ENCODE measurements at regions not wholly inside any gene's neighbourhood (a gene's known extent, or its start where the extent isn't known, plus 50 kb on each side); places are given as distances from the start of the nearest gene placed in this dataset.
A peak's percentile ranks its signal among the peaks of the same experiment; 100 is the strongest.

GRCh38 chr13:112175162-112176075 is 108.5 kb downstream of the SOX1 start:
- DNase-seq, result no peak

- DNase-seq, result peak; percentile 37
Observed at GRCh38 chr13:112176141-112177119, 109.5 kb downstream of the SOX1 start.

GRCh38 chr13:112177450-112178288 is 110.7 kb downstream of the SOX1 start:
- no peak for DNase-seq

- DNase-seq, result no peak
Observed at GRCh38 chr13:112178769-112179168, 111.8 kb downstream of the SOX1 start.

GRCh38 chr13:112179421-112179820 is 112.5 kb downstream of the SOX1 start:
- DNase-seq, result no peak

GRCh38 chr13:112179995-112180394 is 113.0 kb downstream of the SOX1 start:
- no peak for DNase-seq

- peak; percentile 57 for DNase-seq
Observed at GRCh38 chr13:112181336-112182067, 114.6 kb downstream of the SOX1 start.

GRCh38 chr13:112182251-112182650 is 115.3 kb downstream of the SOX1 start:
- DNase-seq, result no peak

GRCh38 chr13:112182846-112183531 is 116.0 kb downstream of the SOX1 start:
- DNase-seq, result no peak

GRCh38 chr13:112183532-112184090 is 116.7 kb downstream of the SOX1 start:
- DNase-seq, result no peak

GRCh38 chr13:112184261-112184660 is 117.3 kb downstream of the SOX1 start:
- no peak for DNase-seq

- DNase-seq, result no peak
Observed at GRCh38 chr13:112184851-112185371, 118.0 kb downstream of the SOX1 start.

- no peak for DNase-seq
Observed at GRCh38 chr13:112185466-112185865, 118.5 kb downstream of the SOX1 start.

- no peak for DNase-seq
Observed at GRCh38 chr13:112186091-112186490, 119.1 kb downstream of the SOX1 start.

GRCh38 chr13:112187527-112188297 is 120.8 kb downstream of the SOX1 start:
- DNase-seq, result no peak

GRCh38 chr13:112188298-112188610 is 121.3 kb downstream of the SOX1 start:
- DNase-seq, result no peak

GRCh38 chr13:112193463-112194166 is 126.7 kb downstream of the SOX1 start:
- no peak for DNase-seq

- no peak for DNase-seq
Observed at GRCh38 chr13:112194167-112194530, 127.2 kb downstream of the SOX1 start.

GRCh38 chr13:112194579-112194978 is 127.6 kb downstream of the SOX1 start:
- no peak for DNase-seq

Measured in NCI-H69 (cell line).